AG04450 (cell line): ENCODE measurements at regions not wholly inside any gene's neighbourhood (a gene's known extent, or its start where the extent isn't known, plus 50 kb on each side); places are given as distances from the start of the nearest gene placed in this dataset.

Source experiments
- CTCF ChIA-PET: fragments of 300-600, 350-600 bp; formaldehyde crosslinking; extraction: SDS; loops from one replicate; lab custom pipeline; 2022; ENCODE audit warnings: antibody characterized with exemption, inconsistent platforms; lab: Charles Lee
- POLR2A ChIA-PET: fragments of 350-600 bp; formaldehyde crosslinking; extraction: SDS; loops from one replicate; lab custom pipeline; 2021; ENCODE audit warnings: antibody characterized with exemption, inconsistent platforms; lab: Yijun Ruan, JAX
- DNase-seq: peaks from one replicate; pipeline ENCODE4 v3.0.0-alpha.2; 2011; ENCODE audit warnings: low read depth, low spot score
- H3K27ac ChIP-seq: one replicate; pipeline ENCODE4 v1.5.1; 2012; ENCODE audit warnings: low read depth, low read length, control low read depth
- H3K27me3 ChIP-seq: one replicate; pipeline ENCODE4 v1.6.0; 2012; ENCODE audit warnings: low read length; ENCODE audit not compliant: control insufficient read depth, insufficient read depth
- H3K4me3 ChIP-seq: 2 replicates; pipeline ENCODE4 v1.5.1; 2011; ENCODE audit warnings: mild to moderate bottlenecking, low read depth, low read length, control low read depth
- H3K9me3 ChIP-seq: 2 replicates; pipeline ENCODE4 v1.5.1; 2012; ENCODE audit warnings: low read length; ENCODE audit not compliant: control insufficient read depth, insufficient read depth
- CTCF ChIP-seq: IDR thresholded peaks from 2 replicates; pipeline ENCODE4 v1.5.1; 2011; ENCODE audit warnings: low read depth, low read length, control low read depth, inconsistent platforms

- H3K9me3 ChIP-seq, result no peaks in the 10 kb centered on the region
- H3K27ac ChIP-seq, result no peak overlapping the region
- no peak for TF ChIP-seq CTCF
- no peaks in the 10 kb centered on the region for H3K27me3 ChIP-seq
- H3K4me3 ChIP-seq, result no peak overlapping the region
- CTCF ChIA-PET, result no interaction called here
- no peak for DNase-seq
- POLR2A ChIA-PET, result no interaction called here
These were observed 430.9 kb downstream of the LMO4 start for GRCh38 chr1:87759421-87760087.

- ChIA-PET CTCF (no interaction called here), POLR2A (no interaction called here)
- no peak for DNase-seq
- Histone ChIP-seq H3K4me3 (no peak overlapping the region), H3K27me3 (no peaks in the 10 kb centered on the region), H3K9me3 (no peaks in the 10 kb centered on the region), H3K27ac (no peak overlapping the region)
- TF ChIP-seq CTCF, result no peak
These were observed 431.5 kb downstream of the LMO4 start for GRCh38 chr1:87760155-87760554.

- Histone ChIP-seq H3K27me3 (no peaks in the 10 kb centered on the region), H3K27ac (no peak overlapping the region), H3K4me3 (no peak overlapping the region), H3K9me3 (no peaks in the 10 kb centered on the region)
- no peak for DNase-seq
- POLR2A ChIA-PET, result no interaction called here
- no peak for TF ChIP-seq CTCF
- CTCF ChIA-PET, result no interaction called here
These were observed 432.0 kb downstream of the LMO4 start for GRCh38 chr1:87760654-87761053.

GRCh38 chr1:87763483-87763882, 434.8 kb downstream of the LMO4 start:
- Histone ChIP-seq H3K9me3 (no peaks in the 10 kb centered on the region; the same call in 1 of the 2 replicates), H3K4me3 (no peak overlapping the region), H3K27ac (no peak overlapping the region), H3K27me3 (no peaks in the 10 kb centered on the region)
- POLR2A ChIA-PET, result interaction anchor here (0.7 kb wide), 1 partner anchor 250 kb away, joined by 5 read pairs; no protein-coding TSS in a partner anchor
- DNase-seq, result no peak
- no peak for TF ChIP-seq CTCF
- CTCF ChIA-PET, result interaction anchor here (0.9 kb wide), 1 partner anchor 70 kb away, joined by 4 read pairs; no protein-coding TSS in a partner anchor

- Histone ChIP-seq H3K9me3 (no peaks in the 10 kb centered on the region; the same call in 1 of the 2 replicates), H3K27me3 (no peaks in the 10 kb centered on the region), H3K4me3 (no peak overlapping the region), H3K27ac (peak overlapping the region; percentile 40)
- ChIA-PET POLR2A (interaction anchor here (0.9 kb wide), 1 partner anchor 436 kb away, joined by 3 read pairs; the partner anchor contains the start of gene LMO4), CTCF (interaction anchor here (0.9 kb wide), 2 partner anchors 189 to 439 kb away, joined by 3 read pairs; no protein-coding TSS in a partner anchor)
- no peak for TF ChIP-seq CTCF
- DNase-seq, result no peak
These were observed 436.5 kb downstream of the LMO4 start for GRCh38 chr1:87765057-87765680.
